H1 (cell line): ENCODE measurements at regions not wholly inside any gene's neighbourhood (a gene's known extent, or its start where the extent isn't known, plus 50 kb on each side); places are given as distances from the start of the nearest gene placed in this dataset.

Source experiments
- CTCF ChIA-PET: fragments of 300-600 bp; sonication (Branson Sonifier 250); formaldehyde crosslinking; loops from one replicate; lab custom pipeline; 2021; ENCODE audit not compliant: partially characterized antibody; lab: Charles Lee
- POLR2A ChIA-PET: fragments of 300-600 bp; sonication (Branson Sonifier 250); formaldehyde crosslinking; loops from one replicate; lab custom pipeline; 2021; ENCODE audit warnings: inconsistent platforms; ENCODE audit not compliant: partially characterized antibody; lab: Charles Lee
- DNase-seq, 2 experiments: peaks; one replicate each; pipeline versions ENCODE4 v3.0.0 to v3.0.0-alpha.2; 2010 to 2022; ENCODE audit warnings: low spot score in 2 of 2, low read depth in 1 of 2, mixed read lengths in 1 of 2
- FAIRE-seq: peaks from 2 replicates; lab custom pipeline; 2011; peaks lifted over from hg19 to GRCh38; lab: Jason Lieb, UNC
- H2AFZ ChIP-seq: 2 replicates; pipeline ENCODE4 v1.8.1; 2012; ENCODE audit warnings: low read length, inconsistent platforms
- H2AK5ac ChIP-seq: 2 replicates; pipeline ENCODE4 v1.6.1; 2013; ENCODE audit warnings: low read depth, low read length
- H2BK120ac ChIP-seq: replicated peaks from 2 replicates; pipeline ENCODE3; 2013; ENCODE audit warnings: low read depth, low read length, inconsistent platforms
- H2BK12ac ChIP-seq: 2 replicates; pipeline ENCODE4 v1.6.1; 2013; ENCODE audit warnings: low read depth, low read length
- H2BK15ac ChIP-seq: 2 replicates; pipeline ENCODE4 v1.6.1; 2013; ENCODE audit warnings: low read length
- H2BK20ac ChIP-seq: 2 replicates; pipeline ENCODE4 v1.6.1; 2013; ENCODE audit warnings: low read length
- H2BK5ac ChIP-seq: 2 replicates; pipeline ENCODE4 v1.6.1; 2013; ENCODE audit warnings: low read depth, low read length
- H3K14ac ChIP-seq: 2 replicates; pipeline ENCODE4 v1.6.1; 2013; ENCODE audit warnings: inconsistent platforms; ENCODE audit not compliant: insufficient read length
- H3K18ac ChIP-seq: 2 replicates; pipeline ENCODE4 v1.6.1; 2013; ENCODE audit warnings: low read length; ENCODE audit errors: extremely low read depth
- H3K23ac ChIP-seq: 2 replicates; pipeline ENCODE4 v1.6.1; 2013; ENCODE audit warnings: inconsistent platforms; ENCODE audit not compliant: insufficient read length
- H3K23me2 ChIP-seq: 2 replicates; pipeline ENCODE4 v1.6.1; 2013; ENCODE audit warnings: low read depth, low read length
- H3K27ac ChIP-seq: 2 replicates; pipeline ENCODE4 v1.6.1; 2011; ENCODE audit warnings: low read depth, low read length, inconsistent platforms
- H3K27me3 ChIP-seq, 4 experiments: replicated peaks in 1 of 4; 1 replicate in 1 of 4; 2 replicates in 3 of 4; pipeline versions ENCODE4 v1.6.1 to v1.8.1; 2011 to 2013; ENCODE audit warnings: low read length in 3 of 4, mild to moderate bottlenecking in 3 of 4, inconsistent platforms in 2 of 4, mixed read lengths in 2 of 4, moderate library complexity in 1 of 4; ENCODE audit not compliant: control insufficient read depth in 3 of 4, insufficient read depth in 3 of 4; ENCODE audit errors: extremely low read depth in 1 of 4
- H3K36me3 ChIP-seq, 4 experiments: 2 replicates each; pipeline versions ENCODE4 v1.6.1 to v1.8.1; 2011 to 2013; ENCODE audit warnings: mild to moderate bottlenecking in 4 of 4, low read length in 3 of 4, moderate library complexity in 2 of 4, control low read depth in 1 of 4, inconsistent platforms in 1 of 4; ENCODE audit not compliant: insufficient read depth in 4 of 4, control insufficient read depth in 2 of 4
- H3K4ac ChIP-seq: replicated peaks from 2 replicates; pipeline ENCODE3; 2013; ENCODE audit warnings: low read length, low read depth, mixed read lengths, inconsistent platforms; ENCODE audit not compliant: insufficient read length
- H3K4me1 ChIP-seq, 4 experiments: replicated peaks in 1 of 4; 1 replicate in 1 of 4; 2 replicates in 3 of 4; pipeline versions ENCODE4 v1.6.1 to v1.8.1; 2011 to 2013; ENCODE audit warnings: low read length in 3 of 4, inconsistent platforms in 2 of 4, mixed read lengths in 1 of 4; ENCODE audit not compliant: insufficient read depth in 4 of 4, control insufficient read depth in 3 of 4
- H3K4me2 ChIP-seq, 2 experiments: 2 replicates each; pipeline versions ENCODE4 v1.6.1 to v1.8.1; 2011 to 2013; ENCODE audit warnings: low read depth in 2 of 2, low read length in 2 of 2, control low read depth in 1 of 2, inconsistent platforms in 1 of 2, mild to moderate bottlenecking in 1 of 2; ENCODE audit not compliant: insufficient read depth in 1 of 2
- H3K4me3 ChIP-seq, 4 experiments: fragments of 200-600, 300-600 bp in 1 of 4; sonication (generic), shearing (Covaris generic), sonication (Bioruptor Twin) in 1 of 4; 2 replicates each; pipeline versions ENCODE4 v1.5.1 to v1.8.1; 2011 to 2016; ENCODE audit warnings: low read length in 4 of 4, low read depth in 3 of 4, control low read depth in 2 of 4, inconsistent platforms in 2 of 4, mild to moderate bottlenecking in 2 of 4, mixed read lengths in 1 of 4, moderate library complexity in 1 of 4; ENCODE audit not compliant: insufficient read depth in 2 of 4; ENCODE audit errors: extremely low read depth in 1 of 4
- H3K56ac ChIP-seq: replicated peaks from 2 replicates; pipeline ENCODE3; 2013; ENCODE audit warnings: low read depth, mild to moderate bottlenecking, mixed read lengths, low read length, inconsistent platforms; ENCODE audit not compliant: insufficient read length
- H3K79me1 ChIP-seq: 2 replicates; pipeline ENCODE4 v1.6.1; 2013; ENCODE audit warnings: low read depth, low read length, control low read depth
- H3K79me2 ChIP-seq, 2 experiments: 2 replicates each; pipeline versions ENCODE4 v1.6.1 to v1.8.1; 2012 to 2013; ENCODE audit warnings: low read length in 2 of 2, mild to moderate bottlenecking in 2 of 2, inconsistent platforms in 1 of 2; ENCODE audit not compliant: insufficient read depth in 2 of 2, control insufficient read depth in 1 of 2
- H3K9ac ChIP-seq, 4 experiments: replicated peaks in 1 of 4; 1 replicate in 1 of 4; 2 replicates in 3 of 4; pipeline versions ENCODE4 v1.6.1 to v1.8.1; 2011 to 2013; ENCODE audit warnings: low read depth in 3 of 4, low read length in 3 of 4, control low read depth in 2 of 4, mild to moderate bottlenecking in 2 of 4, moderate library complexity in 2 of 4, inconsistent platforms in 1 of 4; ENCODE audit errors: extremely low read depth in 1 of 4
- H3K9me3 ChIP-seq, 2 experiments: 2 replicates each; pipeline versions ENCODE4 v1.6.1 to v1.8.1; 2012 to 2013; ENCODE audit warnings: mild to moderate bottlenecking in 2 of 2, moderate library complexity in 2 of 2, control low read depth in 1 of 2, inconsistent platforms in 1 of 2, low read depth in 1 of 2, low read length in 1 of 2, mixed read lengths in 1 of 2; ENCODE audit not compliant: insufficient read depth in 2 of 2
- H4K20me1 ChIP-seq, 2 experiments: replicated peaks in 1 of 2; 2 replicates each; pipeline versions ENCODE3 to v1.8.1; 2011 to 2013; ENCODE audit warnings: inconsistent platforms in 2 of 2, low read length in 2 of 2, mild to moderate bottlenecking in 1 of 2; ENCODE audit not compliant: insufficient read depth in 2 of 2, control insufficient read depth in 1 of 2
- H4K5ac ChIP-seq: 2 replicates; pipeline ENCODE4 v1.6.1; 2013; ENCODE audit warnings: low read length, low read depth, mixed read lengths, inconsistent platforms; ENCODE audit not compliant: insufficient read length
- H4K8ac ChIP-seq: 2 replicates; pipeline ENCODE4 v1.8.0; 2013; ENCODE audit warnings: mild to moderate bottlenecking, moderate library complexity, low read length, inconsistent platforms; ENCODE audit not compliant: insufficient read depth; ENCODE audit errors: extremely low read depth
- H4K91ac ChIP-seq: replicated peaks from 2 replicates; pipeline ENCODE3; 2013; ENCODE audit warnings: low read length, mixed read lengths, inconsistent platforms; ENCODE audit not compliant: insufficient read length
- TEAD4 ChIP-seq: IDR thresholded peaks from 2 replicates; pipeline ENCODE4 v1.6.1; 2012; ENCODE audit warnings: low read depth, low read length, inconsistent platforms, mixed read lengths
- WGBS, 2 experiments: shearing (Covaris generic) in 1 of 2; methylation state at CpG; one replicate each; pipeline versions ENCODE4 v1.1.6 to v1.1.7; 2013 to 2015; ENCODE audit warnings: low lambda C conversion rate in 2 of 2, mixed read lengths in 2 of 2, inconsistent platforms in 1 of 2, low coverage in 1 of 2, missing lambda C conversion rate in 1 of 2; ENCODE audit not compliant: insufficient replicate concordance in 2 of 2, insufficient coverage in 1 of 2, insufficient read length in 1 of 2; ENCODE audit errors: extremely low coverage in 1 of 2, missing lambda C conversion rate in 1 of 2; 5-methylcytosine and 5-hydroxymethylcytosine counted together

DNA sequence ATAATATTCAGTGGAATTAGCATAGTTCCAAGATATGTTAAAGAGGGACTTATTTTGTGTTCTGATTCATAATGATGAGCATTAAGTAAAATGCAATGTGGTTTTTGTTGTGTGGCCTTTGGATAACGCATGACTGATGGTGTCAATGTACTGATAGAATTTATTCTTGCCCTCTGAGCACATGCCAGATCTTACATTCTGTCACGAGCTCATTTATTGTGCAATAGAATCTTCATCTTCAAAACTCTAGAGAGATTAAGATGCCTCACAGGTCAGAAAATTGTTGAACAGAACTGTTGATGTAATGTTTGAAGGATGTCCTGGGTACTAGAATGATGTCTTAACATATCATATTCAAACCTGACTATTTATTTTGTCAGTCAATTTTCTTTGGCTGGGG lies 148.0 kb upstream of the HTR2A start (continued):
- TF ChIP-seq TEAD4 = no peak

DNA sequence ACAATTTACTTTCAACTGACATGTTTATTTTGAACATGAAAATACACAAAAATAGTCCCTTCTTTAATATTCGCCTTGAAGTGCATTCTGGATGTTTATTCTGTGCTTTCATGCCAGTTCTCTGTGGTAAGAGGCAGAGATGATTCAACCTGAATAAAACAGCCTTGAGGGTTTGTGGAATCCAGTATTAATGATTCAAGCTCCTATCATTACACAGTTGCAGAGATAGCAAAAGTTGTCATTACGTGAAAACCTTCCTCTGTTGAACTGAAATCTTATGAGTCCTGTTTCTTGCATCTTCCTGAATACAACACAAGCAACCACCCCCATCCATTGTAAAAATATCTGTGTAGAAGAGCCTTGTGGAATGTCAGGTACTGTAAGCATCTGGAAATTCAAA lies 142.3 kb upstream of the HTR2A start:
- CTCF ChIA-PET = no interaction called here

More for the DNA sequence above, 142.3 kb upstream of the HTR2A start:
- FAIRE-seq (no peak), DNase-seq (no peak)
- Histone ChIP-seq H3K79me2 (no peaks in the 10 kb centered on the region), H3K56ac (no peak overlapping the region), H4K91ac (no peak overlapping the region), H2BK12ac (no peak overlapping the region), H3K9ac (no peak overlapping the region), H3K79me1 (no peaks in the 10 kb centered on the region), H2BK5ac (no peak overlapping the region), H3K27ac (no peak overlapping the region), H4K5ac (no peak overlapping the region), H2BK15ac (no peak overlapping the region), H3K23me2 (no peaks in the 10 kb centered on the region), H2BK20ac (no peak overlapping the region), H4K20me1 (no peaks in the 10 kb centered on the region), H2AFZ (no peak overlapping the region), H3K36me3 (no peaks in the 10 kb centered on the region), H3K18ac (no peak overlapping the region), H3K4me1 (peaks cover 0 to 14% (median 4%) of the 10 kb centered on the region in 4 experiments; a peak in 5 of 7 replicates), H3K14ac (no peak overlapping the region), H3K23ac (no peak overlapping the region), H3K9me3 (no peaks in the 10 kb centered on the region), H2AK5ac (no peak overlapping the region), H2BK120ac (no peak overlapping the region), H3K27me3 (peaks cover 0 to 1% (median 0%) of the 10 kb centered on the region in 4 experiments; a peak in 1 of 7 replicates), H3K4ac (no peak overlapping the region), H4K8ac (no peak overlapping the region), H3K4me2 (no peak overlapping the region), H3K4me3 (no peak overlapping the region)
- POLR2A ChIA-PET = no interaction called here
- 70% methylated on average over 2 of the region's 2 CpGs; no CpG with 5 or more reads in 1 of the 2 experiments for WGBS, 2 experiments
